Nephron (organoid): ENCODE measurements at regions not wholly inside any gene's neighbourhood (a gene's known extent, or its start where the extent isn't known, plus 50 kb on each side); places are given as distances from the start of the nearest gene placed in this dataset.
"Not testable (repeated sequence)": the region's sequence is repeated elsewhere in the genome, so short reads cannot be mapped to it uniquely, and the experiment has no call there.

ENCODE experiments used
- H3K27ac Mint-ChIP-seq, 3 experiments: 2 replicates each; pipeline ENCODE4 v1.8.0; 2020; ENCODE audit warnings: mixed read lengths in 3 of 3, mild to moderate bottlenecking in 2 of 3, moderate library complexity in 1 of 3
- H3K27me3 Mint-ChIP-seq: 2 replicates; pipeline ENCODE4 v1.8.0; 2021; ENCODE audit warnings: low read depth, mild to moderate bottlenecking, moderate library complexity, mixed read lengths
- H3K36me3 Mint-ChIP-seq: 2 replicates; pipeline ENCODE4 v1.8.0; 2020; ENCODE audit warnings: low read depth, mixed read lengths
- H3K4me1 Mint-ChIP-seq: 2 replicates; pipeline ENCODE4 v1.8.0; 2020; ENCODE audit warnings: mixed read lengths
- H3K4me3 Mint-ChIP-seq, 3 experiments: 2 replicates each; pipeline ENCODE4 v1.8.0; 2020; ENCODE audit warnings: mild to moderate bottlenecking in 3 of 3, mixed read lengths in 3 of 3, moderate library complexity in 2 of 3
- H3K9me3 Mint-ChIP-seq: 2 replicates; pipeline ENCODE4 v1.8.0; 2020; ENCODE audit warnings: mixed read lengths
- TF ChIP-seq, protein P1 (sequence below), 3 experiments: fragments of 200-600 bp; sonication (generic); IDR thresholded peaks; one replicate each; pipeline ENCODE4 v1.5.0; 2021; ENCODE audit warnings: antibody characterized with exemption in 3 of 3; ENCODE audit not compliant: unreplicated experiment in 3 of 3

DNA sequence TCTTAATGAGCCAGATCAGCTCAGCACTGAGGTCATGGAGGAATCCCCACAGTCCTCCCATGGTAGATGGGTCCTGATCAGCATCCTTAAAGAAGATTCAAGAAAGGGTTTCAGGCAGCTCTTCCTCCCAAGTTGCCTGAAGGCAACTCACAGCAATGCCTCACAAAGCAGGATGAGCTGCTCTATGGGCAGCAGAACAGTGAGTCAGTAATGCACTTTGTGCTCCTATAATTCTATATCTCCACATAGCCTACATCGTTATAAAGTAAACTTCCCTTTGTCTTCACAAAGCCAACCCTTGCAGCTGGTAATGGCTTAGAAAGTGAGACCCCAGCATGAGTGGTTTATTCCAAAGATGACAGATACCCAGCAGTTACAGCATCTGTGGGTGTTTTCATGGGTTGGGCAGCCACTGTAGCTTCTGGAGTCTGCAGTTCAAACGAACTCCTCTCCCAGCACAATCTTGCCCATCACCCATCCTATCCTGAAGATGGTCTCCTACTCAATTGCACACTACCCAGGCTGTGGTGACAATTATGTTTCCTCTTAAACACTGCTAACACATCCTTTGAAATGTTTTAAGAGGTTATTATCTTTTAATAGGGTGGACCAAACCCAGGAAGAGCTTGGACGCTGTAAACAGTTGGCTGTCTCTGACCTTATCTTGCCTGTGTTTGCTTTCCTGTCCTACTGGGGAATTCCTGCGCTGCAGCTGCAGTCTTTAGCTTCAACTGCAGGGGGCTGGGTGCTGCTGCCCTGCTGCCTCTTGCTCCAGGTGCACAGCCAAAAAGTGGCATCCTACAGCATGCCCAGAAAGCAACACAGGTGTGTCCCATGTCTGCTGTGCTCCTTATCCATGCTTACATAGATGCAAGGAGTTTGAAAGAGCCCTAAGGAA, 286.9 kb downstream of the ANAPC1 start:
- not testable (repeated sequence) for H3K36me3 Mint-ChIP-seq, H3K27ac Mint-ChIP-seq, H3K9me3 Mint-ChIP-seq, H3K4me3 Mint-ChIP-seq, H3K27me3 Mint-ChIP-seq, H3K4me1 Mint-ChIP-seq

DNA sequence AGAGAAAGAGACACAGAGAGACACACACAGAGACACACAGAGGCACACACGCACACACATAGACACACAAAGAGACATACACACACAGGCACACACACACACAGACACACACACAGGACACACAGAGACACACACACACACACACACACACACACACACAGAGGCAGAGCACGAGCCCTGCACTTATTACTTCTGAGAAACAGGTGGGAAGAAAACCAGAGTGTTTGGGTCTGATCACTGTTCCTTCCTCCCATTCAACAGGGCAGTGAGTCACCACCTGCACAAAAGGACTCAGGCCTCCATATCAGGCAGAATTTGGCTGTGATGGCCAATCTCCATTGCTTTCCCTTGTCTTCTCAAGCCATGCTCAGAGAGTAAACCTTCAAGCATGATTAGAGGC, 285.0 kb downstream of the ANAPC1 start:
- not testable (repeated sequence) for H3K4me3 Mint-ChIP-seq, H3K9me3 Mint-ChIP-seq, H3K4me1 Mint-ChIP-seq, H3K27me3 Mint-ChIP-seq, H3K36me3 Mint-ChIP-seq
- peak overlapping the region in 2 of 3 experiments; percentile 46 to 51 for H3K27ac Mint-ChIP-seq

DNA sequence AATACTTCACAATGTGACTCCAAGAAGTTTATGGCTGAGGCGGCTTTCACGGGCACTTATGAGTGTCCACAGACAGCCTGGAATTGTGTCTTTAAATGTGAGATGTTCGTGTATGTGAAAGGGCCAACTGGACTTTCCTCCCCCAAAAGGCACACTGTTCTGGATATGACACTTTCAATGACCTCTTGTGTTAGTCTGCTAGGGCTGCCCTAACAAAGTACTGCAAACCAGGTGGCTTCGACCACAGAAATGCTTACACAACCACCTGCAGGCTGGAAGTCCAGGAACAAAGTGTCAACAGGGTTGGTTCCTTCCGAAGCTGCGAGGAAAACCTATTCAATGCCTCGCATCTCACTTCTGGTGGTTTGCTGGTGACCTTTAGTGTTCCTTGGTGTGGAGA, 281.7 kb downstream of the ANAPC1 start:
- not testable (repeated sequence) for H3K36me3 Mint-ChIP-seq, H3K27me3 Mint-ChIP-seq, H3K9me3 Mint-ChIP-seq, H3K4me3 Mint-ChIP-seq, H3K4me1 Mint-ChIP-seq, H3K27ac Mint-ChIP-seq

DNA sequence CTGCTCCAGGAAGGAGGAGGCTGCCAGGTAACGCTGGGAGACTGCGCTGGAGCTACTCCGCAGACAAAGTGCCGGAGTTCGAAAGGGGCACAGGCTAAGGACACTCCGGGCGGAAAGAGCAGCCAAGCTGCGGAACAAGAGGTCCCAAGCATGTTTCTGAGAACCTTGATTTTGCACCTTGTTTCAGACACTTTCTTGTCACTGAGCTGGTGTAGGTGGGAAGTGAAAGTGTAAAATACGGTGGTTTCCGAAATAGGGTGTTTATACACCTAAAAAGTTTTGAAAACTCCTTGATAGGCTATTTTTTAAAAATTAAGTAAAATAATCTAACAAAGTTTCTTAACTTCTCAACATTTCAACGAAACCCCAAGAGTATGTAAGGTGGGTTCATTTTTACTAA, 278.2 kb downstream of the ANAPC1 start:
- not testable (repeated sequence) for H3K27me3 Mint-ChIP-seq, H3K9me3 Mint-ChIP-seq, H3K27ac Mint-ChIP-seq, H3K4me1 Mint-ChIP-seq, H3K4me3 Mint-ChIP-seq, H3K36me3 Mint-ChIP-seq

DNA sequence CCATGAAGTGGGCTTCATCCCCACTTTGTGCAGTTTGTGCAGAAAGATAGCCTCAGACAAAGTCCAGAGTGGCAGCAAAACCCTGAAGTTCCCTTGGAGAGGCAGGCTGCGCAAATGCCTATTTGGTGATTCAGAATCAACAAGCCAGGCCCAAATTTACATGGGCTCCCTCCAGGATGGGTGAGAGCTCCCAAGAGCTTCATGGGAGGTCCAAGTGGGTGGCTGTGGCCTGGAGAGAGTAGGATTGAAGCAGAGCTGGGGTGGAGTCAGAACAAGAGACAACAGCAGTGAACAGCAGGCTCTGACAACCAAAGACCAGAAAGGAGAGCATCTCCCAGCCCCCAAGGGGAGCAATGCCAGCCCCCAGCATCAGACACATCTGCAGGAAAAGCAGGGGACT, 277.4 kb downstream of the ANAPC1 start:
- H3K4me1 Mint-ChIP-seq, H3K27ac Mint-ChIP-seq, H3K4me3 Mint-ChIP-seq, H3K36me3 Mint-ChIP-seq, H3K27me3 Mint-ChIP-seq, H3K9me3 Mint-ChIP-seq: not testable (repeated sequence)

DNA sequence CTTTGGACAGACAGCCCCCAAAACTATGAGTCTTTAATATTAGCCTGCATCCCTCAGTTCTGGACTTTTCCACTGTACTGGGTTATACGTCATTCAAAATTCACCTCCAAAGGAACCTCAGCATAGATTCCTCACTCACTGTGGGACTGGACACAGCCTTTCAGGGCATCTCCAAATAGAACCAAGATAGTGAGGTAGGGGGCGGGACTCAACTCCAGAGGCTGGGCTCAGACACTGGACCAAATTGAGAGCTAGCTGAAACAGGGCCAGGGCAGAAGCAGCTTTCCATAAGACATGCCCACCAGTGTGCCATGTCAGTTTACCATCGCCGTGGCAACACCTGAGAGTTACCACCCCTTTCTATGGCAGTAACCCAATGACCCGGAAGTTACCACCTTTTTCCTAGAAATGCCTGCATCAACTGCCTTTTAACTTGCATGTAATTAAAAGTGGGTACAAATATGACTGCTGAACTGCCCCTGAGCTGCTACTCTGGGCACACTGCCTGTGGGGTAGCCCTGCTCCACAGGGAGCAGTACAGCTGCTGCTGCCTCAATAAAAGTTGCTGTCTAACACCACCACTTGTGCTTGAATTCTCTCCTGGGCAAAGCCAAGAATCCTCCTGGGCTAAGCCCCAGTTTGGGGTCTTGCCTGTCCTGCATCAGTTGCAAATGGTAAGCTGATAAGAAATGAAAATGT, 274.7 kb downstream of the ANAPC1 start:
- not testable (repeated sequence) for H3K9me3 Mint-ChIP-seq, H3K4me3 Mint-ChIP-seq, H3K27ac Mint-ChIP-seq, H3K36me3 Mint-ChIP-seq, H3K4me1 Mint-ChIP-seq, H3K27me3 Mint-ChIP-seq

DNA sequence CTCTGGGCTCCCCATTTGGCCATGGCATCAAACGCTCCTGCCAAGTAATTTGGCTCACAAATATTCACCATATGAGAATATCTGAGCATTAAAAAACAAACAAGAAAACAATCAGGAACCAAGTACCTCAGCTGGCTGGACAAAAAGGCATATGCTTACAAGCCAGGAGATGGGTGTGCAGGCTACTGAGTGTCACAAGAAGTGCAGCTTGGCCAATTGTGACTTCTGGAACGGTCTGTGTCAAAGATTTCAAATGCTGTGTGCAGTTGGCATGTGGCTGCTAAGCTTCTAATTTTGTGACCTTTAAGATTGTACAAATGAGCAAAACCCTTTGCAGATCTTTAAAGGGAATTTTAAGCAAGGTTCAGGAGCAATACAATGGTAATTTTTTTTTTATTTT, 274.0 kb downstream of the ANAPC1 start:
- H3K36me3 Mint-ChIP-seq, H3K9me3 Mint-ChIP-seq, H3K4me1 Mint-ChIP-seq, H3K4me3 Mint-ChIP-seq, H3K27me3 Mint-ChIP-seq, H3K27ac Mint-ChIP-seq: not testable (repeated sequence)

DNA sequence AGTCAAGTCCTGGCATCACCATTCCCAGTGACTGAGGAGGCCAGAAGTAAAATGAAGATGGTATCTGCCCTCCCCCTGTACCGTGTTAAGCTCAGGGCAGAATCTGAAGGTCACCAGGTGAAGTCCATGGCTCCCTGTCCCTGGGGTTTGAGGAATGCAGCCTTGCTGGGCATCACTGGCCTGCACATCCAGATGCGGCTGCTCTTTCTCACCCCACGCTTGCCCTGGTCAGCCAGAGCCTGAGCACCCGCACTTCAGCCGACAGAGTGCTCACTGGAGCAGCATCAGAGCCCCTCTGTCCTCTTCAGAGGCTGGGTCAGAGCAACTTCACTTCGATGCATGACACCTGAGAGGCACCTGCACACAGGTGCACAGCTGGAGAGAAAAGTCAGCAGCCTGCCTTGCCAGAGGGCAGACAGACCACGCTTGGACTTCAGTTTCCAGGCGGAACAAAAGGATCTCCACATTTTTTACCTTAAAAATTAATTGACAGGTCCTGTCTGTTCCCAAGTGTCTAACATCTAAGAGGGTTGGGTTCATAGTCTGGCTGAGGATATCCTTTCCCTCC, 267.3 kb downstream of the ANAPC1 start:
- TF ChIP-seq, protein P1, sequence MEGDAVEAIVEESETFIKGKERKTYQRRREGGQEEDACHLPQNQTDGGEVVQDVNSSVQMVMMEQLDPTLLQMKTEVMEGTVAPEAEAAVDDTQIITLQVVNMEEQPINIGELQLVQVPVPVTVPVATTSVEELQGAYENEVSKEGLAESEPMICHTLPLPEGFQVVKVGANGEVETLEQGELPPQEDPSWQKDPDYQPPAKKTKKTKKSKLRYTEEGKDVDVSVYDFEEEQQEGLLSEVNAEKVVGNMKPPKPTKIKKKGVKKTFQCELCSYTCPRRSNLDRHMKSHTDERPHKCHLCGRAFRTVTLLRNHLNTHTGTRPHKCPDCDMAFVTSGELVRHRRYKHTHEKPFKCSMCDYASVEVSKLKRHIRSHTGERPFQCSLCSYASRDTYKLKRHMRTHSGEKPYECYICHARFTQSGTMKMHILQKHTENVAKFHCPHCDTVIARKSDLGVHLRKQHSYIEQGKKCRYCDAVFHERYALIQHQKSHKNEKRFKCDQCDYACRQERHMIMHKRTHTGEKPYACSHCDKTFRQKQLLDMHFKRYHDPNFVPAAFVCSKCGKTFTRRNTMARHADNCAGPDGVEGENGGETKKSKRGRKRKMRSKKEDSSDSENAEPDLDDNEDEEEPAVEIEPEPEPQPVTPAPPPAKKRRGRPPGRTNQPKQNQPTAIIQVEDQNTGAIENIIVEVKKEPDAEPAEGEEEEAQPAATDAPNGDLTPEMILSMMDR (IDR thresholded peaks at IDR 0.05; ENCODE audit: unreplicated experiment in 3 of 3) = no peak
- H3K36me3 Mint-ChIP-seq = no peaks in the 10 kb centered on the region
- no peaks in the 10 kb centered on the region for H3K9me3 Mint-ChIP-seq
- H3K27ac Mint-ChIP-seq = peak overlapping the region in 2 of 3 experiments; percentile 87 to 91
- no peak overlapping the region for H3K4me3 Mint-ChIP-seq
- H3K27me3 Mint-ChIP-seq = peaks cover 2% of the 10 kb centered on the region
- peaks cover 33% of the 10 kb centered on the region for H3K4me1 Mint-ChIP-seq

DNA sequence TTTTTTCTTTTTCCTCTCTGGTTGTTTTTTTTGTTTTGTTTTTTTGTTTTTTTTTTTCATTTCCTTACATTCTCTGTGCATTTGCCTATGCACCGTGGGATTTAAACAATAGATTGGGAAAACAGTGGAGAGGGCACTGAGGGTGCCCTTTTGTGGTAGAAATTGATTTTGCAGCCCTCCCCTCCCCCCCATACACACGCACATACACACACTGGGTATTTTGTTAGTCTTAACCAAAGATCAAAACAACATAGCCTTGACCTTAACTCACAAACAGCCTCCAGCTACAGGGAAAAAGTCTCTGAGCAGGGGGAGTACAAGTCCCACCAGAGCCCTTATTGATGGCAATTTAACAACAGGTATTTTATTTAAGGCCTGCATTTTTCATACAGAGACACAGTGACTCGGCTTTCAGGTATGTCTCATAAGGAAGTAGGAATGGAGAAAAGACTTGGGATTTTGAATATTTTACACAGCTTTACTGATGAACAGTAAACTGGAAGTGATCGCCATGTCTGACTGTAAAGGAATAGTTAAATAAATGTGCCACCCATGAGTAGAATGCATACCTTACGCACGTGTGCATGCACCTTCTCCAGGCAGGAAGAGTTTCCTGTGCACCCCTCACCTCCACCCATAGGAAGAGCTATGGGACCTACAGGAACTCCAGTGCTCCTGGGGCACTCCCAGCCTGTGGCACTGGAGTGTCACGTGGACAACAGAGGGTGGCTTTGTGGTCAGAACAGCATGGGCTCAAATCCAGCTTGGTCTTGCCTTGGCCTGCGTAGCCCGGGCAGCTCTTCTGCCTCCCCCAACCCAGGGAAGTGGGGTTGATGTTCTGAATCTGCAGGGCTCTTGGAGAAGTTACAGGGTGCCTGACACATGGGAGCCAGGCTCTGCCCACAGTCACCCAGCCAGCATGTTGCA, 266.4 kb downstream of the ANAPC1 start:
- Mint-ChIP-seq H3K27me3 (no peaks in the 10 kb centered on the region), H3K4me3 (no peak overlapping the region), H3K27ac (peak overlapping the region; percentile 49 to 91 (median 87)), H3K9me3 (no peaks in the 10 kb centered on the region), H3K36me3 (no peaks in the 10 kb centered on the region), H3K4me1 (peaks cover 30% of the 10 kb centered on the region)
- TF ChIP-seq, protein P1 (IDR thresholded peaks at IDR 0.05; ENCODE audit: unreplicated experiment in 3 of 3) = no peak
